Stomach (tissue), 4 donors: ENCODE measurements at regions not wholly inside any gene's neighbourhood (a gene's known extent, or its start where the extent isn't known, plus 50 kb on each side); places are given as distances from the start of the nearest gene placed in this dataset.

ENCODE experiments used
- EP300 ChIP-seq: sonication (generic); formaldehyde crosslinking; IDR thresholded peaks from one replicate; pipeline ENCODE4 v1.6.1; 2017; ENCODE audit warnings: antibody characterized with exemption
- POLR2A ChIP-seq, 4 donors: fragments of 450-650 bp; IDR thresholded peaks; one replicate each; pipeline ENCODE4 v1.6.1; 2016; ENCODE audit warnings: antibody characterized with exemption in 4 of 4, control low read depth in 2 of 4, mild to moderate bottlenecking in 1 of 4, moderate library complexity in 1 of 4
- POLR2AphosphoS5 ChIP-seq, 3 donors: sonication (generic); formaldehyde crosslinking; IDR thresholded peaks; one replicate each; pipeline ENCODE4 v1.6.1; 2016; ENCODE audit warnings: antibody characterized with exemption in 3 of 3
- TF ChIP-seq, protein P1 (sequence below), 7 experiments: fragments of 450-650 bp in 4 of 7; fragments of 200-600 bp in 3 of 7; sonication (generic) in 3 of 7; IDR thresholded peaks; one replicate each; pipeline ENCODE4 v1.5.1; 2016 to 2019; ENCODE audit warnings: antibody characterized with exemption in 7 of 7, control low read depth in 2 of 7, mild to moderate bottlenecking in 1 of 7

DNA sequence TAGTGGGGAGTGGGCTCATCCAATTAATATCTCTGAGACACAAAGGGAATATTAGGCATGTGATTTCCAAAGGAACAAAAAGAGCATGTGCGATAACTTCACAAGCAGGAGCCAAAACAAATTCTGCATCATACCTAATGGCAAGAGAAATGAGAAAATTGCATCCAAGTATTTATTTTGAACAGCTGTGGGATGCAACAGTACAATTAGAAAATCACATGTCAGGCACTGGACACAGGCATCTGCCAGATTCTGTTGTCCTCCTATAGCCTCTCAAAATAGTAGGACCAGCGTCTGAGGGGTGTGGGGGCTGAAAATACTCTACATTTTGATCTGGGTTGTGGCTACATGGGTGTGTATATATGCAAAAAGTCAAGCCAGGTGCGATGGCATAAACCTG, 66.3 kb downstream of the EDN1 start:
- TF ChIP-seq, protein P1, sequence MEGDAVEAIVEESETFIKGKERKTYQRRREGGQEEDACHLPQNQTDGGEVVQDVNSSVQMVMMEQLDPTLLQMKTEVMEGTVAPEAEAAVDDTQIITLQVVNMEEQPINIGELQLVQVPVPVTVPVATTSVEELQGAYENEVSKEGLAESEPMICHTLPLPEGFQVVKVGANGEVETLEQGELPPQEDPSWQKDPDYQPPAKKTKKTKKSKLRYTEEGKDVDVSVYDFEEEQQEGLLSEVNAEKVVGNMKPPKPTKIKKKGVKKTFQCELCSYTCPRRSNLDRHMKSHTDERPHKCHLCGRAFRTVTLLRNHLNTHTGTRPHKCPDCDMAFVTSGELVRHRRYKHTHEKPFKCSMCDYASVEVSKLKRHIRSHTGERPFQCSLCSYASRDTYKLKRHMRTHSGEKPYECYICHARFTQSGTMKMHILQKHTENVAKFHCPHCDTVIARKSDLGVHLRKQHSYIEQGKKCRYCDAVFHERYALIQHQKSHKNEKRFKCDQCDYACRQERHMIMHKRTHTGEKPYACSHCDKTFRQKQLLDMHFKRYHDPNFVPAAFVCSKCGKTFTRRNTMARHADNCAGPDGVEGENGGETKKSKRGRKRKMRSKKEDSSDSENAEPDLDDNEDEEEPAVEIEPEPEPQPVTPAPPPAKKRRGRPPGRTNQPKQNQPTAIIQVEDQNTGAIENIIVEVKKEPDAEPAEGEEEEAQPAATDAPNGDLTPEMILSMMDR (IDR thresholded peaks at IDR 0.05), result no peak
- TF ChIP-seq POLR2A (IDR thresholded peaks at IDR 0.05) (no peak), POLR2AphosphoS5 (IDR thresholded peaks at IDR 0.05) (no peak), EP300 (no peak)
